HG02759 (cell line): ENCODE measurements at regions not wholly inside any gene's neighbourhood (a gene's known extent, or its start where the extent isn't known, plus 50 kb on each side); places are given as distances from the start of the nearest gene placed in this dataset.
"Not testable (repeated sequence)": the region's sequence is repeated elsewhere in the genome, so short reads cannot be mapped to it uniquely, and the experiment has no call there.

Source experiments
- ATAC-seq: cut with Tn5 transposase; IDR thresholded peaks from one replicate; pipeline ENCODE4 v1.9.1; 2021; ENCODE audit warnings: mild to moderate bottlenecking, moderate library complexity; ENCODE audit not compliant: unreplicated experiment

DNA sequence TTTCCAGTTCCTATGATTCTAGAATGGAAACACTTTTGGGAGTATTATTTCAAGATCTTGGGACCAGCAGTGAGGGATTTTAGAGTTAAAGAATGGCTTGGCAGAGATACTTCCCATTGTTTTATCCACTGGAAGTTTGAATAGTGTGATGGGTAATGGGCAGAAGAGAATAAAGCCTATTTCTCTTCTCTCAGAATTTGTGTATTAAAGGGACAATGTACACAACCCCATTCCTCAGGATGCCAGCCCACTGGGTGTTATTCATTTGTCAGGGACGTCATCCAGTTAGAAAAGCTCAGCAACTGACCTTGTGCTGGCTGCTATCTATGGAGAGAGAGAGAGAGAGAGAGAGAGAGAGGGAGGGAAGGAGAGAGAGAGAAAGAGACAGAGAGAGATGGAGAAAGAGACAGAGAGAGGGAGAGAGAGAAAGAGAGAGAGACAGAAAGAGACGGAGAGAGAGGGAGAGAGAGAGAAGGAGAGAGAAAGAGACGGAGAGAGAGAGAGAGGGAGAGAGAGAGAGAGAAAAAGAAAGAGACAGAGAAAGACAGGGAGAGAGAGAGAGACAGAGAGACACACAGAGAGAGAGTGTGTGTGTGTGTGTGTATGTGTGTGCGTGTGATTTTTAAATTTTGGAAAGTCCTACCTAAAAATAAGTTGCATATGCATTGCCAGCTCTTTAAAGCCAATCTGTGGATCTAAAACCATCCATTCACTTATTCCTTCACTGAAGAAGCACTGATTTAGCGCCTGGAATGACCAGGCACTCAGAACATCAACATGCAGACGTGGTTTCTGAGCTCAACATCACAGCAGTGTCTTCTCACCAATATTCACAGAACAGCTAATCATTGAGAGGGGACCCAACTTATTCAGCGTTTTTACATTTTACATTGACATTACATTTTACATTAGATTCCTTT is 388.8 kb downstream of the THBS2 start:
- no peak for ATAC-seq

DNA sequence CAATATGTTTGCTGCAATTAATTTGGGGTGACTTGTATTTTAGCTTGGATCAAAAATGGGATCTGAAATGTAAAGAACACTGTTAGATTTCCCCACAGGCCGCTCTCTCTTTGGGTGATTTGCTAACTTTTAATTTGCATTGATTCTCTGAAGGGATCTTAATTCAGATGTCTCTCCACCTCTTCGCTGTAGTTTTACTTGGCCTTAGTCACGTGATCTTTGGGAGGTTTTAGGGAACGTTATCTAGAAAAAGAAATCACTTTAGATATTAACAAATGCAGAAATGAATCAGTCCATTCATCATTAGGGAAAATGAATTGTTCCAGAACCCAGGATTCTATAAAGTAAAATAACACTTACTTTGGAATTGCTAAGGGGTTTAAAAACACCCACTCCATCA is 390.2 kb downstream of the THBS2 start:
- no peak for ATAC-seq

DNA sequence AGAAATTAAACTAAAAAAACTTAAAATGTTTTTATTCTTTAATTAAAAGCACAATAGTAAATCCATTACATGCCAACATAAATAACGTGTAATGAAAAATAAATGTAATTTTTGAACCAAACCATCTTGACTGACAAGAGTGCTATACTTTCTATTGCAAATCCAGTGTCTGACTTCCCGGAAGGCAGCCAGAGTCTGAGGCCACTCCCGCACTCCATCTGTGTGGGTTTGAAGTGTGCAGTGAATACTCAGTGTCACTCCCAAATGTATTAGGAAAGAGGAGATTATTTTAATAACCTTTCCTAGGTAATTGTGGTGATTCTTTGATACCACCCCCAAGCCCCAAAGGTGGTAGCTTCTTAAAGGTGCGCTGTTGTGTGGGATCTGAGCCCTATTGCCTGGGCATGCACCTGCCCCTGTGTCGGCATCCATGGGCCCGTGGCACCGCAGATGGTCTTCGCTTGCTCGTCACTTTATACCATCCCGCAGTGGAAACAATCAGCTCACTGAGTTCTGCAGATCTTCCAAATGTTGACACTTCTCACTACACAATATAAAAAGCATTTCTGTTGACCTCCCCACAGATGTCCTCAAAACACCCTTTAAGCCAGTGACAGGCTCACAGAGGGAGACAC is 391.2 kb downstream of the THBS2 start:
- ATAC-seq: no peak

DNA sequence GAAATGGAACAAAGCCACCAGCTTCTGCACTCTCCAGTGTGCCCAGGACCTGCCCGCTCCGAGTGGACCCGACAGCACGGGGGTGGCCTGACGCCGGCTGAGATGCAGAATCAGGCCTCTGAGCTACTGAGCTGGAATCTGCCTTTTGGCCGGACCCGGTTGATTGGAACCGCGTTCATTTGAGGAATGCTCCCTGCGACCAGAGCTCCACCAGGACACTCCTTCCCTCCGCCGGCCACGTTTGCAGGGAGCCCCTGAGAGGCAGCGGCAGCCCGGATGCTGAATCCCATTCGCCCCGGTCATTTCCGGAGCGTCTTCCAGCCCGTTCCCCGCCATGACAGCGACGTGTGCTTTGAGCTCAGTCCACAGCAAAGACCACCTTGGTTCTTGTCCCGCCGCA is 392.7 kb downstream of the THBS2 start:
- no peak for ATAC-seq

DNA sequence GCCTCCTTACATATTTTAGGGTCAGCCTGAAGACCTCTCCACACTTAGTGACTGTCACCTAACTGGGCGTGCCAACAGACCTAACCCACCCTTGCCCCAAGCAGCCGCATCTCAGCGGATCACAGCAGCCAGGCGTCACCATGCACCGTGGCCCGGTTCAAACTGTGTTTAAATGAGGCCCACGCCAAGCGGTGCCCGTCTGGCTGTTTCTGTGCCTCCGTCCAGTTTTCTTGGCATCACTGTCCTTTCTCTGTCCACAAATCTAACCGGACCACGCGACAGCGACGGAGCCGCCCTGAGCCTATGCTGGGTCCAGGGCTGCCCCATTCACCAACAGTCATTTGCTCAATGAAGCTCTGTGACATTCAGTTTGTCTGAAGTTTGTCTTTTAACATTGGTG is 393.3 kb downstream of the THBS2 start:
- no peak for ATAC-seq

DNA sequence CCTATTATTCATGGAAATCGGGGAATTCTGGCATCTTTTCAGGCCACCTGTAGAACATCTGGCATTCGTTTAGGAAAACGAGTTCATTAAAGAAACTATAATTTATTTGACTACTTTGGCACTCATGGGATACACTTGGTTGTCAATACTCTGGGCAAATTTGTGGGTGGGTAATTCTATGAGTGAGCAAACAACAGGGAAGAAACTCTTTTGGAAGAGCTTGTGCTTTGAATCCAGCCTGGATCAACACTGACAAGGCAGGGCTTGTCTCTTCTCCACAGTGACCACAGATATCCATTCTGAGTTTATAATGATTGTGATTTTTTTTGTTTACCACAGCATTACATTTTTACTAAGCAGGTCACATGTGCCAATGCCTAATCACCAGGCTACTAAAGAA is 394.7 kb downstream of the THBS2 start:
- no peak for ATAC-seq

DNA sequence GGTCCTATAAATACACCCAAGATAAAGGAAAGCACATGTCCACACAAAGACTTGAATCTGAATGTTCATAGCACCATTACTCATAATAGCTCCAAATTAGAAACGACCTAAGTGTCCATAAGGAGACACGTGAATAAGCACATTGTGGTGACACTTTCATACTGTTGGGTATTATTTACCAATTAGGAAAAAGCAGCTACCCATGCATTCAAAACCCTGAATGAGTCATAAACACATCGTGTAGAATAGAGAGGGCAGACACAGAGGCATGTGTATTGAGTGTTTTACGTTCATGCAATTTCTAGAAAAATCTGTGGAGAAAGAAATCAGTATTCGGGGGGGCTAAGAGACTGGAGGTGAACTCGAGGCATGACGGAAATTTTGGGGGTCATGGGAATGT is 396.7 kb downstream of the THBS2 start:
- ATAC-seq: no peak

DNA sequence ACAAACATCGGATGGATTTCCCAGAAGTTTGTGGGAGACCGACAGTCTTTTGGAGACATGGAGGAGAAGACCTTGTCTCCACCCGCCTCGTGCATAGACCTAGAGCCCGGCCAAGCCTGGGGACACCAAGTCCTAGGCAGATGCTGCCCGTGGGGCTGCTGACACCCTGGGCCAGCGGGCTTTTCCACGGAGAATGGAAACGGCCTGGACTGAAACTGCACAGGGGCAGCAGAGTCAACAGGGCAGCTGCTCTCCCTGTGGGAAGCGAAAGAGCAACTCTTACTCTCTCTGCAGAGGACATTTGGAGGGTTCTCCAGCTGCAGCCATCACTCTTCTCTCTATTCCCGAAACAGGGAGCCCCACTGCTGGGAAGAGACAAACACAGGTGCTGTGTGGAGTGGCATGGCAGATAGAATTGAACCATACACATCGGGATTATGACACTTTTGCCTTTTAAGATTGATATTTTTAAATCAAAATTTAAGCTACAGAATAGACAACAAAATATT is 401.2 kb downstream of the THBS2 start:
- ATAC-seq: no peak

DNA sequence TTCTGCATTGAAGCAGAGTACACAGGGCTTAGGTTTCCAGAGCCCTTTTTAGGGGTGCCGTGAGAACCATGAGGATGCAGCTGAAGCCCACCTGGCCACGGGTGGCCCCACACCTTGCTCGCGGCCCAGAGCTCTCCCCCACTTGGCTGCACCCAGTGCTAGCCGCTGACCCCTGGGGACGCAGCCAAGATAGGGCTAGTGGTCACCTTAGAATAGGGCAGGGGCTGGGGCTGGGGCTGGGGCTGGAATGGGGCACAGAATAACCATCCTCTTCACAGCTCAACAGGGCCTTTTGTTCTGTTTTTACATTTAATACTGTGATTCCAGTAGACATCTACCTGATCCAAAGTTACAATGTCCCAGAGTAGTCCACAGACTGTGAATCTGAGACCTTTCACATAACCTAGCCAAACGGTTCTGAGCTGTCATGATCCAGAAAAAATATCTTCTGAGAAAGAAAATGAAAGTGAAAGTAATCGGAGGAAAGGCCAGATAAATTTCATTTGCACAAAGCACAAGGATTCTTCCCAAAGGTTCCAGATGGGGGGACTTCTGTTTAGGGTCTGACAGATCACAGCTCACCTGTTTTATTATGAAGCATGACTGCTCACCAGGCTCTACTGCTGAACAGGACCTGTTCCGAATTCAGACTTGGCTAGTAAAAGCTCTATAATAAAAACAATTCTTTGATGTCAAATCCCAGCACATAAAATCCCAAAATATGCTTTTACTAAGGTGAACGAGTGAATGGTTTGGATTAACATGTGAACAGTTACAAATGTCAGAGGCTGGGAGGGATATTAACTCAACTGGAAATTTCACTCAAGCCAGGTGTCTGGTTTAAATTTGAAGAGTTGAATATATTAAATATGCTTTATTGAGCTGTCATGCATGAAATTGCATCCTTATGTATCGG is 401.9 kb downstream of the THBS2 start:
- no peak for ATAC-seq

DNA sequence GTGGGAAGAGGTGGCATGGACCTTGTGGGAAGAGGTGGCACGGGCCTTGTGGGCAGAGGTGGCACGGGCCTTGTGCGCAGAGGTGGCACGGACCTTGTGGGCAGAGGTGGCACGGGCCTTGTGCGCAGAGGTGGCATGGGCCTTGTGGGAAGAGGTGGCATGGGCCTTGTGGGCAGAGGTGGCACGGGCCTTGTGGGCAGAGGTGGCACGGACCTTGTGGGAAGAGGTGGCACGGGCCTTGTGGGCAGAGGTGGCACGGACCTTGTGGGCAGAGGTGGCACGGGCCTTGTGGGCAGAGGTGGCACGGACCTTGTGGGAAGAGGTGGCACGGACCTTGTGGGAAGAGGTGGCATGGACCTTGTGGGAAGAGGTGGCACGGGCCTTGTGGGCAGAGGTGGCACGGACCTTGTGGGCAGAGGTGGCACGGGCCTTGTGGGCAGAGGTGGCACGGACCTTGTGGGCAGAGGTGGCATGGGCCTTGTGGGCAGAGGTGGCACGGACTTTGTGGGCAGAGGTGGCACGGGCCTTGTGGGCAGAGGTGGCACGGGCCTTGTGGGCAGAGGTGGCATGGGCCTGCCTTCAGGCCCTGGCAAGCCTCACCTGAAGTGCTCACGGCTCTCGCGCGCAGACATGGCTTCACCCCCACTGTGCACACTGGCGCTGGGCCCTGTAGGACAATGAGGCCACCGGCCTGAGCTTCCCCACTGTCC is 403.5 kb downstream of the THBS2 start:
- ATAC-seq: not testable (repeated sequence)

DNA sequence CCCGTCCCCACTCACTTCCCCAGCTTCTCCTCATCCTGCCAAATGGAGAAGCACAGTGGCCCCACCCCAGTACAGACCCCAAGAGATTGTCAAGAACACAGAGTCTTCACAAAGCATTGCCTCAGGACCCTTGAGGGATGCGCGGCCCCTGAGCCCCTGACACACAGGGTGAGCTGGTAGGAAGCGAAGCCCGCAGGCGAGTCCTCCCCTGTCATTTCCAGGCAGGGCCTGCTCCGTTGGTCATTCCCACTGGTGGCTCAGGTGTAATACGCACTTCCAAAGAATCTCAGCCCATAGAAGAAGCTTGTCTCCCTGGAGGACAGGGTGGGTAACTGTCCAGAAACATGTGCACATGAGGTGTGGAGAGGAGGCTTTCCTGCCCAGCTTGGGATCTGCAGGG is 404.2 kb downstream of the THBS2 start:
- ATAC-seq: no peak

DNA sequence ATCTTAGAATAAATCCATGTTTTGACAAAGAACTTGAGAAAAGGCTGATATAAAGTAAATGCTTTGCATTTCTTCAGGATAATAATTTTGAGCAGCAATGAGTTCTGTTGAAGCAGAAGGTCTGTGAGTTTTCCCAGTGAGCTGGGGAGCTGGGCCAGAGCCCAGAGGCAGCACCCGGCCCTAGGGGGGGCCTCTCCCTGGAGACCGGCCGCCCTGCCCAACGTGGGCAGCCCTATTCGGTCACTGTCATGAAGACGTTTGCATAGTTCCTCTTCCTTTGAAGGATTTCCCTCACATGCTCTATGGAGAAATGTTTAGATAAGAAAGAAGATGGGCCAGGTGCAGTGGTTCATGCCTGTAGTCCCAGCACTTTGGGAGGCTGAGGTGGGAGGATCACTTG is 404.8 kb downstream of the THBS2 start:
- no peak for ATAC-seq

DNA sequence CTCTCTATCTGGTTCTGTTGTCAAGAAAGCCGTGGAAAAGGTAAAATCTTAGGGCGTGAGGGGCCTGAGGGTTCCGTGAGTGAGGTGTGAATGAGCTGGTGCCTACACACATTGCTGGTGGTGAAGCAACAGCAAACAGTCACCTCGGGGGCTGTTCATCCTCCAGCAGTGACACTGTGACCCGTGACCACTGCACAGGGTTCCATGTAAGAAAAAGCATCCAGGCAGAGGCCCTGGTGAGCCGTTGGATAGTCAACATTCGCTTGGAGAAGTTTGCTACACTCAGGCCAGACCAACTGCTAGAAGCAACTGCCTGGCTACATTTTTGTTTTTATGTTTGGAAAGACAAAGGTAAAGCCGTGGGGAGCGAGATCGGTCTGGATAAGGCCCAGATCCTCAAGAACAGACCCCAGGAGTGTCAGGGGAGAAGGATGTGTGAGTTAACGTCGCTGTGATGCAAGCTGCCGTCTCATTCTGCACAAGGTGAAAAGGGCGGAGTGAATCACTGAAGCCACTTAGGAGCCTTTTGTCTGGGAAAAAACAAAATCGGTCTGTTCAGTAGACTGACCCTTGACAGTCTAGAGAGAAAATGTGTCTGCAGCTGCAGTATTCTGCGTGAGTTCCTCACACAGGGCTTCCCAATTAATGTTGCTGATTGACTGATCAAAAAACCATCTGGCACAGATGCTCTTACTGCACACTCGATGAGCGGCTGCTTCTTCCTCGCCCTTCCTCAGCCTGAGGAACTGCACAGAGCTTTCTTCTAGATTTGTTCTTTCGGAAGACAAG is 404.0 kb downstream of the SMOC2 start:
- ATAC-seq: no peak

DNA sequence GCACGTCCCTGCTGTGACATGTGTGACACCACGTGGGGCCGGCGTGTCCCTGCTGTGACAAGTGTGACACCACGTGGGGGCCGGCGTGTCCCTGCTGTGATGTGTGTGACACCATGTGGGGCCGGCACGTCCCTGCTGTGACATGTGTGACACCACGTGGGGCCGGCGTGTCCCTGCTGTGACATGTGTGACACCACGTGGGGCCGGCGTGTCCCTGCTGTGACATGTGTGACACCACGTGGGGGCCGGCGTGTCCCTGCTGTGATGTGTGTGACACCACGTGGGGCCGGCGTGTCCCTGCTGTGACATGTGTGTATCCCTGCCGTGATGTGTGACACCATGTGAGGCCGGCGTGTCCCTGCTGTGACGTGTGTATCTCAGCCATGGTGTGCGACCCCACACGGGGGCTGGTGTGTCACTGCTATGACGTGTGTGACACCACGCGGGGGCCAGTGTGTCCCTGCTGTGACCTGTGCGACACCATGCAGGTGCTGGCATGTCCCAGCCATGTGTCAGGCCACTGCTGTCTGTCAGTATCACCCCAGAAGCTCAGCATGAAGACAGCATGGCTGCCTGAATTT is 401.7 kb downstream of the SMOC2 start:
- ATAC-seq: not testable (repeated sequence)

DNA sequence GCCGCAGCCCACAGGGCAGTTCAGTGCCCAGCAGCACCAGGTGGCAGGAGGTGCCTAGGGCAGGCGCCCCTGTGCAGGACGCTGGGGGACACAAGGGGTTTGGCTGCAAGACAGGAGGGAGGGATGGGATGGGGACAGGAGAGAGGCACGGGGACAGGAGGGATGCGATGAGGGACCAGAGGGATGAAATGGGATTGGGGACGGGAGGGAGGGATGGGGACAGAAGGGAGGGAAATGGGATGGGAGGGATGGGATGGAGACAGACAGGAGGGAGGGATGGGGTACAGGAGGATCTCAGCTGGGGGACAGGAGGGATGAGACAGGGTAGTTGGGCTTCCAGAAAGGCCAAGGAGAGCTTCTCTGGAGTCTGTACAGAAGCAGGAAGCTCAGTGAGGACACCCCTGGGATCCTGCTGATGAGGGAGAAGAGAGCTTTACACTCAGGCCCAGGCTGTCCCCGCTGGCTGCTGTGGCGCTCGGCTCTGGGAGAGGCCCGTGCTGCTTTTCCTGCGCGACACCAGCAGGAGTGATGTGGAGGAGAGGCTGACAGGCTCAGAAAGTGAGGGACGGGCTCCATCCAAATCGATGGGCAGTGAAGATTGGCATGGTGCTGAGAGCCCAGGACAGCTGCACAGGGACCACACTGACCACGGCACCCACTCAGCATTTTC is 400.8 kb downstream of the SMOC2 start:
- no peak for ATAC-seq

DNA sequence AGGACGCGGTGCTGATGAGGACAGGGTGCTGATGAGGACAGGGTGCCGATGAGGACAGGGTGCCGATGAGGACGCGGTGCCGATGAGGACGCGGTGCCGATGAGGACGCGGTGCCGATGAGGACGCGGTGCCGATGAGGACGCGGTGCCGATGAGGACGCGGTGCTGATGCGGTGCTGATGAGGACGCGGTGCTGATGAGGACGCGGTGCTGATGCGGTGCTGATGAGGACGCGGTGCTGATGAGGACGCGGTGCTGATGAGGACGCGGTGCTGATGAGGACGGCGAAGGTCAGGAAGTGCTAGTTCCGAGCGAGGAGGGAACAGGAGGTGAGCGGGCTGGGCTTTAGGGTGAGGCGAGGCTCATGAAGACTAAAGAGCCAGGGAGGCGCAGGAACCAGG is 399.9 kb downstream of the SMOC2 start:
- not testable (repeated sequence) for ATAC-seq

DNA sequence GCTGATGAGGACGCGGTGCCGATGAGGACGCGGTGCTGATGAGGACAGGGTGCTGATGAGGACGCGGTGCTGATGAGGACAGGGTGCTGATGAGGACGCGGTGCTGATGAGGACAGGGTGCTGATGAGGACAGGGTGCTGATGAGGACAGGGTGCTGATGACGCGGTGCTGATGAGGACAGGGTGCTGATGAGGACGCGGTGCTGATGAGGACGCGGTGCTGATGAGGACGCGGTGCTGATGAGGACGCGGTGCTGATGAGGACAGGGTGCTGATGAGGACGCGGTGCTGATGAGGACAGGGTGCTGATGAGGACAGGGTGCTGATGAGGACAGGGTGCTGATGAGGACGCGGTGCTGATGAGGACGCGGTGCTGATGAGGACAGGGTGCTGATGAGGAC is 399.3 kb downstream of the SMOC2 start:
- not testable (repeated sequence) for ATAC-seq

DNA sequence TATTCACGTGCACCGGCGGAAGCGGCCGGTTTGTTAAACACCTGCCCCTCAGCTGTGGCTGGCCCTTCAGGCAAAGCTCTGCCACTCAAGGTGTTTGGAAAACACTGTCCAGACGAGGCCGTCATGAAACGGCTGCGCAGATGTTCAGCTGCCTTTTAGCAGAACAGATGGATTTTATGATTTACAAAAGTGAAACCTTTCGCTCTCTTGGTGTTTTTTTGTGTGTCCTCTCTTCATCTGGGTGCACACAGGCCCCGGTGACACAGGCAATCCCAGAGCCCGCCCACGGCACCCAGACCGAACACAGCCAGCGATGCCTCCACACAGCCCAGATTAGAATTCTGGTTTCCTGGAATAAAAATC is 397.0 kb downstream of the SMOC2 start:
- no peak for ATAC-seq
